Ammon's horn (tissue), 1 donor: ENCODE measurements at regions not wholly inside any gene's neighbourhood (a gene's known extent, or its start where the extent isn't known, plus 50 kb on each side); places are given as distances from the start of the nearest gene placed in this dataset.
"Not testable (repeated sequence)": the region's sequence is repeated elsewhere in the genome, so short reads cannot be mapped to it uniquely, and the experiment has no call there.

Experiments used
- DNase-seq: peaks from one replicate; pipeline ENCODE4 v3.0.0-alpha.2; 2016; ENCODE audit warnings: low spot score

DNA sequence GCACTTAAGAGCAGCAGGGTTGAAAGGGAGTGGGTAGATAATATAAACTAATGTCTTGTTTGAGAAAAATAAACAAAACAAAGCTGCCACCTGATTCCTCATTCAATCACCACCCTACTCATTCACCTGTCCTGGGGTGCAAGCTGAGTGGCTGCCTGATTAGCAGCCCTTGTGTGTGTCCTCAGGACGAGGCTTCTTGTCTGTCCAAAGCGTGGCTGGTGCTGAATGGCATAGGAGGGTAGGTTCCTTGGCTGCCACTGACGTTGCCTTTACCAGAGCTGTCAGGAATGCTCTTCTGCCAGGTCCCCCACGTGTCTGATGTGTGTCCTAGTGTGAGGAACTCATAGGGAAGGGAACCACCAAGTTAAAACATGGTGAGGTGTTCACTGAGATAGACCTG lies 146.6 kb upstream of the SLC24A2 start:
- no peak for DNase-seq

DNA sequence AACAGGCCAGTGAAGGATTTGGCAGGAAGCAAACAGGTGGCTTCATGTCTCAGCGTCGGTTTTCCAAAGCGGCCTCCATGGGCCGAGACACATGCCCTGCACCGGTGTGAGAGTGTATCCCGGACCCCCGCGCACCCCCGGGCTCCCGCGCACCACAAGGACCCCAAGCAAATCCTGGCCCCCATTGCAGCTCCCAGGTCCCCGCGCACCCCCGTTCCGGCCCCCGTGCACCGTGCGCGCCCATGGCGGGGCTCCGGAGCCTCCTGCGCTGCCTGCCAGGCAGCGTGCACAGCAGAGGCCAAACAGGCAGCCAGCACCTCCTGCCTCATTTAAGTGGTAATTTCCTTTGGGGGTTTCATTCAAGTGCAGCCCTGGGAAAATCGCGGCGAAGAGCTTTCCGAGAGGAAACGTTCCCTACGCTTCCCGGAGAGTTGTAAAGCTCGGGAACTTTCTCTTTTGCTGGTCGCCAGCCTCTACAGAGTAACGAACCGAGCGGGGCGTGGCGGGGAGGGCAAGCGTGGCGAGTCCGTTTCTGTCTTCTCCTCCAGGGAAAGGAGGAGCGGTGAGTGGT lies 145.5 kb upstream of the SLC24A2 start:
- no peak for DNase-seq

DNA sequence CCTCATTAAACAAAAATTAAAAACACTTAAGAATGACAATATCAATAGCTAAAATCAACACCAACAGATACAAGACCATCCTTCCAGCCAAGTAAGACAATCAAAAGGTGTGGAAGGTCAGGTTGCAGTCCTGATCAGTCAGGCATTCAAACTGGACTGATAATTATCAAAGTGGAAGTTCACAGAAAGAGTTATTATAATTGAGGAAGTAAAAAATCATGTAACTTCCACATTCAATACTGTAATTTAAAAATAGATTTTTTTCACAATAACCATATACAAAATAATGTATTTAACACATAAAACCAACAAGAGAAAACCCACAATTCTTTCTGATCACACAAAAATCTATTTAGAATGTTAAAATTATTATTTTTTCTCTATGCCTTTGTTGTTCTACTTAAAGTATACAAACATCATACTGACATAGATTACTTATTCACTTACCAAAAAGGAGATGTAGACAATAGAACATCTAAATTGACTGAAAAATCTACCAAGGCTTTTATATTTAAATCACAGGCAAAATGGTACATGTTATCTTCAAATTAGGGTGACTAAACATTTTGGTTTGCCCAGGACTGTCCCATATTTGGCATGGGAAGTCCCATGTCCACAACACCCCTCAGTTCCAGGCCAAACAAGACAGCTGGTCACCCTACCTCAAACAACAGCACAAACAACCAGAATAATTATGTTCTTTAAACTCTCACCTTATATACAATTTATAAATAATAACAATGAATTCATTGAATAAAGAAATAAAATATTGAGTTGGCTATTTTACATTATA lies 142.5 kb upstream of the SLC24A2 start:
- no peak for DNase-seq

DNA sequence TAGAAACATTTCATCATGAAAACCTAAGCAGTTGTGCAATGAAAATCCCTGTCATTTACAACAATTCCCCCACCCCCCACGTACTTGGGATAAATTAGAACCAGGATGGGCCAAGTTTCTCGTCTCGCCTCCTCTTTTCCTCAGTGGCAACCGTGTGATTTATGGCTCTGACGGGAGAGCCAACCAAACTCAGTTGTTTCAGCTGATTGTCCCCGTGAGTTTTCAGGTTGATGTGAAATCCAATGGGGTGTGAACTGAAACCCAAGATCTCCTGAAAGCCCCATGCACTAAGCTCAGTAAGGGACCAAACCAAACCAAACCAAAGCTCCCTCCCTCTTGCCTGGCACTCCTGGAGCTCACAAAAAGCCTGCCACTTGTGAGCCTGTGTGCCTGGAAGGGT lies 138.7 kb upstream of the SLC24A2 start:
- no peak for DNase-seq

DNA sequence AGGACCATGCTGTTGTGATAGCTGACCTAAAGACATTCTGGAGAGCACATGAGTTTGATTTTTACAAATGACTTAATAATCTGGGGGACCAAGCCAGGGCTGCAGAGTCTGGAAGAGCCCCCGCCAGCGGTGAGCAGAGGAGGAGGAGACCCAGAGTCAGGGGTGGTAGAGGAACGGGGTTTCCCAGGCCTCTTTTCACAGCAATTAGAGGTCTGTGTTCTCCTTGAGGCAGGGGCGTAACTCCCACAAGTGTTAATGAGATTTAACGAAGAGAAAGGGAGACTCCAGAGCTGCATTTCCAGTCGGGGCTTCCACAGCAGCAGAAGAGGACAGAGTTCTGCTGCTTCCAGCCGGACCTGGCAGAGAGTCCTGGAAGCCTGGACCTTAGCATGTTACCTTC lies 137.9 kb upstream of the SLC24A2 start:
- DNase-seq: no peak

DNA sequence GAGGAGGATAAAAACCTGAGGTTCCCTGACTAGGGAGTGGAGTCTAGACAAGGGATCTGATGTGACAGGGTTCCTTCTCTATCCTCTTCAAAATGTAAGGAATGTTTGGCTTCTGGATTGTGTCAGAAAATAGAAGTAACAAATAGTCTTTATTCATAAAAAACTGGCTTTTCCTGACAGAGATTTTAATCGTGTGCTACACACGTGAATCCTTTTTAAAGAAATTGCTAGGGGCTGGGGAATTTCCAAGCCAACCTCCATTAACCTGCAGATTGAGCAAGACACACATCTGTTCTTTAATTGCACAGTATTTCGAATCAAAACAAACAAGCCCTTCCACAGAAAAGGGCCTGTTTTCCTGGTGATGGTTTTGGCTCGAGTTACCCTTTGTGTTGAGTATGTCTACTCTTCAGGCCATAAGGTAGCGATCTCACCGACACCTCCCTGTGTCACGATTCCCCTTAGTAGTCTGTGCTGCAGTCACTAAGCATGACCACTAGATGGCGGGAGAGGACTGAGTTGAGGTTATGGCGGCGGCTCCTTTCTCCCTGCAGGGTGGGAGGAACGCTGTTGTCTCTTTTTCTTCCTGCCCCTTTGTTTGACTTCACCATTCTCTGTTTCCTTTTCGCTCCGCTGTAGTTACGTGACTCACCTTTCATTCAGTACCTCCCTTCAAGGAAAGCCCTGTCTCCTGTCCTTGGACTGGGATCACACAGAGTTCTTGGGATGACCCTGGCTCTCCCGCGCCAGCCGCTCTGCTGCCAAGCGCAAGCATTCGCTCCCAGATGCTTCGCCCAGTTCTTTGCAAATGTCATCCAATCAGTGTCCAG lies 137.1 kb upstream of the SLC24A2 start:
- peak; percentile 92 for DNase-seq

DNA sequence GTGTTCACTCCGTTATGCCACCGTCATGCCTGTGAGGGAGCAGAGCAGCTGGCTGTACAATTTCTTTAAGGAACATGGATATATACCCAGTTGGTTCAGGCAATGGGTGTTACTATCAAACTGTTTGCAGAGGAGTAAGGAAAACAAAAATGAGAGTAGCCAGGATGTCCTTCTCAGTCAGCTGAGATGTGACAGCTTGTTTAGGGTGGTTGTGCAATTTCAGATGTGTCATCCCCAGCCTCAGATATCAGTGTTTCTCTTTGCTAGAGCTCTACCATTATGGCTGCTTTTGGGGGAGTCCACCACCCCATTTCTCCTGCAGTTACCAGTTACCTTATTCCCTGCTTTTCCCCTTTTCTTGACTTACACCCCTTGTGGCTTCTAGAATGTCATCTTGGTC lies 135.2 kb upstream of the SLC24A2 start:
- peak; percentile 40 for DNase-seq

DNA sequence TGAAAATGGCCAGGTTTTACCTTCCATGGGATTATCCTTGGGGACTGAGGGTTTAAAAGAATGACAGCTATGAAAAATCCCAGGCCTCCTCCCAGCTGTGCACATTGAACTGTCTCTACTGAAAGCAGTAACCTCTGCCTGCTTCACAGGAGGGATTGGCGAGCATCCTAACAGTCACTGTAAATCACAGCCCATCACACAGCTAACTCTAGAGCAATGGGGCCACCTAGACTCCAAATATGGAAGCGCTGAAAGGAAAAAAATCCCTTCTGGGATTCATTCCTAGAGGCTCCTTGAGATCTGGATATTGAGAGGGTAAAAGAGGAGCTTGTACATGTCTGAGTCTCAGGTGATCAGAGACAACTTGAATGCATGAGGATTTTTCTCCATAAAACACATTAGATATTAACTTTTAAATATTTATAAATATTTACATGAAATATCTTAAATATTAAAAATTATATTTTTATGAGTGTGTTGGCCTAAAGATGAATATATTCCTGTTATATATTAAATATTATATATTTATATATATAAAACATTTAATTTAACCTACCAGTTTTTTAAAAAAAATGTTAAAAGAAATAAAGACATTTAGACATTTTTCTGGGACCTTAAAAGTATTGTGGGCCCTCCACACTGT lies 133.8 kb upstream of the SLC24A2 start:
- DNase-seq: peak; percentile 94

DNA sequence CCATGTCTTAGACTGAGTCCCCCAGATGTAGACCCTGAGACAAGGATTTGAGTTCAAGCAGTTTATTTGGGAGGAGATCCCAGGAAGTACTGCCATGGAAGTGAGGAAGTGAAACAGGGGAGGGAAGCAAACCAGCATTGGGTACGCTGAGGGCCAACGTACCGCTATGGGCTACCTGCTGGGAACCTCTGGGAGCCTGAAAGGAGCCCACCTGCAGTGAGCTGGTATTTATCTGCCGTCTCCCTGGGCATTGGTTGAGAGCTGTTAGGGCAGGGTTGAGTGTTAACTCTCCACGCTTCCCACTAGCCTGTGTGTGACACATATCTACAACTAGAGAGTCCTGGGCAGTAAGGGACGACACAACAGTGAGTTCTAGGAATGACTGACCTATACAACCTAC lies 131.6 kb upstream of the SLC24A2 start:
- no peak for DNase-seq

DNA sequence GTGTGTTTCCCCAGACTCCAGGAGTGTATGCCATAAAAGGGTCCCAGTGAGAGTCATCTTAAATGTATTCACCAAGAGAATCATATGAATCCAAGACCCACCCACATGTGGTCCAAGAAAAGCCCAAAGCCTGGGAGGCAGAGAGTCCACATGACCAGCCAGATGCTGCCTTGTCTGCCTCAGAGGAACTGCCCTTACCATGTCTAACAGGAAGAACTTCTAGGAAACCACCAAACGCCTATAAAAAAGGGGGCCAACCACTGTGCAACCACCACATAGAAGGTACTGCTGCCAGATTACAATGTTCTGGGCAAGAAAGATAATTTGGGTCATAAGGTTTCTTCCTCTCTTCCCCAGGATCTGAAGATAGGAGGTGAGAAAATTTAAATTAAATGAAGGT lies 129.8 kb upstream of the SLC24A2 start:
- DNase-seq: no peak

DNA sequence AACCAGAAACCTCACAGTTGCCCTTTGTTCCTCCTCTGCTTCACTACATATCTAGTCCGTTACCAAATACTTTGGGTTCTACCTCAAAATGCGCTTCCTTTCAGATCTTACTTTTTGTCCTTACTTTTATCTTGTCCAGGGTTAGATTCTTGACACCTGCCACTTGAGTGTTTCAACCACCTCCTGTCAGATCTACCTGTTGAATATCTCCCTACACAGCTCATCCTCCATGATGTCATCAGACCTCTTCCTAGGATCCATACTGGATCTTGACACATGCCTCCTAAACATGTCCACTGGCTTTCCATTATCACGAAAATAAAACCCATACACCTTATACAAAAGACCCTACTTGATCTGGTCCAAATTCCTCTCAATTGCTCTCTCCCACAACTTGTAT lies 125.2 kb upstream of the SLC24A2 start:
- no peak for DNase-seq

DNA sequence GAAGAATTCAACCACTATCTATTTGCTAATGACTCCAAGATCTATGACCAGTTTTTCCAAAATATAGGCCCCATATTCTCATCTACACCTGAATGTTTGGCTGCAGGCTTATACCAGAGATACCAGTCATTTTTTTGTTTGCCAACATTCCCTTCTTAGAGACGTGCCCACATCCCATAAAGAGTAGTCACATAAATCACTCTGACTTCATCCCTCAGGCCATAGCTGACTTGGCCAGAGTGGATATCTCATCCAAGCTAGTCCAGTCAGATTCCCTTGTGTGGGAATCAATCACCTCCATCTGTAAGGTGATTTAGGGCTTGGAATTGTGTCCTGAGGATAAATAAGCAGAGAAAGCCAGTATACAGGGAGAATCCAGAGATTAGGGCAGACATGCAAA lies 124.3 kb upstream of the SLC24A2 start:
- no peak for DNase-seq

DNA sequence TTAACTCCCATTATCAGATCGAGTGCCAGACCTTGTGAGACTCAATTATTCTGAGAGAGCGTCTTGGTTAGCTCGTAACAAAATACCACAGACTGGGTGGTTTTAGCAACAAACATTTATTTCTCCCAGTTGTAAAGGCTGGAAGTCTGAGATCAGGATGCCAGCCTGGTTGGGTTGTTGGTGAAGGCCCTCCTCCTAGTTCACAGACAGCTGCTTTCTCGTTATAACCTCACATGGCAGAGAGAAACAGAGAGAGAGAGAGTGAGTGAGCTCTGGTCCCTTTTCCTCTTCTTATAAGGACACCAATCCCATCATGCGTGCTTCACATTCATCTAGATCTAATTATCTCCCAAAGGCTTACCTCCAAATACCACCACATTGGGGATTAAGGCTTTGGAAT lies 114.2 kb upstream of the SLC24A2 start:
- DNase-seq: no peak

DNA sequence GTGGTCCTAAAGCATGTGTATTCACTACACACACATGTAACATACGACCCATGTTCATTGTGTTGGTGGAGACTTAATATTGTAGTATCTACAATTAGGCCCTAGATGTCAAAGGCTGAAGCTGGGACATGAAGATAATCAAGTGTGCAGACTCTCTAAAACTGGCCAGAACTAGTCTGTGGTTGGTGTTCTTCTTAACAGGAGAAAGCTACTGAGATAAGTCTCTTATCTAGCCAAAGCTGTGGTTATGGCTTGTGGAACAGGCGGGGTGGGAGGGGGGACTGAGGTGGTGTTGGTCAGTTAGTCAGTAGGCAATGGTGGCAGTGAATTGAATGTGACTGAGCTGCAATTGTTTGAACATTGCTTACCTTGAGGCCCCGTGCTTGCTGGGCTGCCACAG lies 112.7 kb upstream of the SLC24A2 start:
- no peak for DNase-seq

DNA sequence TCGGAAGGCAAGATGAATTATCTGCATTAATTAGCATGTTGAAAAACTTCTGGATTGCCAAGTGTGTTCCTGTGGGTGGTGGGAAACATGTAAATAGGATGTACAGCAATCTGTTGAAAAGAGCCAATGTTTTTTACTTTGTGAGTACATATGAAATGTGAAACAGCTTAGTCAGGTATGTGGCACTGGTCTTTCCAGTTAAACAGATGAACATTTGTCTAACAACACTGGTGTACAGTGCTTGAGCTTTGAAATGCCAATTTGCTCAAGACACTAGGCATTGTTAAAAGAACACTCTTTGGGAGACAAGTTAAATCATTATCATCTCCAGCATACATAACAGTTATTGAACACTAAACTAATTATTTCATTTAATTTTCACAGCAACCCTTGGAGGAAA lies 107.3 kb upstream of the SLC24A2 start:
- no peak for DNase-seq

DNA sequence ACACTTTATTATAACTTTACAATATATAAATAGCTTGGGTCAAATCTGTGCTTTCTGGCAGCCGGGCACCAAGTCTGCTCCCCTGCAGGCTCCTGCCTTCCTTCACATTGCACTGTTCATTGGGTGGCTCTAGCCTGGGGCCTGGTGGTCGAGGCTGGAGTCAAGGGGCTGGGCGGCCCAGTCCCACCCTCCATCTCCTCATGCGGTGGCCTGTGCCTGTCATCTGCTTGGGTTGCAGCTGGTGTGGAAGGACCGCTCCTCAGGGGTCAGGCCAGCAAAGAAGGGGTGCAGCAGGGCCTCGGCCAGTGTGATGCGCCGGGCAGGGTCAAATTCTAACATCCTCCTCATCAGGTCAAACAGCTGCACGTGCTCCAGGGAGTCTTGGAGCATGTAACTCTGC lies 106.7 kb upstream of the SLC24A2 start:
- not testable (repeated sequence) for DNase-seq

DNA sequence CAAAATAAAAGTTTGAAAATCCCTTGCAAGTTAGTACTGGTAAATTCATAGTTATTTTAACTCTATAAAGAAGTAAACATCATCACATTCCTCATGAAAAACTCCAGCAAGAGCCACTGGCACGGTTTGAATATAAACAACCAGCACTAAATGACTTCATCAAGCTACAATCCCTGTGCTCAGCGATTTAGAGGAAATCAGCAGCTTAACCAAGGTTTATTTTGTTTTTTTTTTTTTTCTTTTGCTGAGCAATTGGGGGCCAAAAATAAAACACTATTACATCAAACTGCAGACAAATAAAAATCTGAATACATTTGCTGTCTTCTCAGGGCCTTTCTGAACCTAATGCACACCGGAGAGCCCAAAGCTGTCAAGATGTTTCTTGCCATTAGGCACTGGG lies 106.2 kb upstream of the SLC24A2 start:
- DNase-seq: peak; percentile 26

DNA sequence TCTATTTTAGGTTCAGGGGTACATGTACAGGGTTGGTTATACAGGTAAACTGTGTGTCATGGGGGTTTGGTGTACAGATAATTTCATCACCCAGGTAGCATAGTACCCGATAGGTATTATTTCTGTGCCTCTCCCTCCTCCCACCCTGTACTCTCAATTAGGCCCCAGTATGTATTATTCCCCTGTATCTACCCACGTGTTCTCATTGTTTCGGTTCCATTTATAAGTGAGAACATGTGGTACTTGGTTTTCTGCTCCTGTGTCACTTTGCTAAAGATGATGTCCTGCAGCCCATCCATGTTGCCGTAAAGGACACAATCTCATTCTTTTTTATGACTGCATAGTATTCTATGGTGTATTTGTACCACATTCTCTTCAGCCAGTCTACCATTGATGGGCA lies 96.8 kb upstream of the SLC24A2 start:
- DNase-seq: no peak

DNA sequence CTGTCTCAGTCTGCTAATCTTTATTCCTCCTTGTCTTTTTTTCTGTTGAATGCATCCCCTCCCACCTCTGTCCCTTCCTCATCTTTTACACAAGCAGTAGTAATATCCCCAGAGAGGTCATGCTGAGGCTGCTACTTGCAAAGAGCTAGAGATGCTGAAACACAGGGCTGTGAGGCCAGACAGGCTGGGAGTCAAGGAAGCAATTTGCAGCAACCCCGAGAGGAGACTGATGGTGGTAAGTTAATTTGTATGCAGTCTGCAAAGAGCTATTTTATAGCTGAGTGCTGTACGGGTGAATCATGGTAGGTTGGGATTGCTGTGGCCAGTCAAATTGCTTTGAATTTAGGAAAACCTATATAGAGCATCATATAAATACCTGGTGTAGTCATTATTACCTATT lies 90.2 kb upstream of the SLC24A2 start:
- DNase-seq: no peak

DNA sequence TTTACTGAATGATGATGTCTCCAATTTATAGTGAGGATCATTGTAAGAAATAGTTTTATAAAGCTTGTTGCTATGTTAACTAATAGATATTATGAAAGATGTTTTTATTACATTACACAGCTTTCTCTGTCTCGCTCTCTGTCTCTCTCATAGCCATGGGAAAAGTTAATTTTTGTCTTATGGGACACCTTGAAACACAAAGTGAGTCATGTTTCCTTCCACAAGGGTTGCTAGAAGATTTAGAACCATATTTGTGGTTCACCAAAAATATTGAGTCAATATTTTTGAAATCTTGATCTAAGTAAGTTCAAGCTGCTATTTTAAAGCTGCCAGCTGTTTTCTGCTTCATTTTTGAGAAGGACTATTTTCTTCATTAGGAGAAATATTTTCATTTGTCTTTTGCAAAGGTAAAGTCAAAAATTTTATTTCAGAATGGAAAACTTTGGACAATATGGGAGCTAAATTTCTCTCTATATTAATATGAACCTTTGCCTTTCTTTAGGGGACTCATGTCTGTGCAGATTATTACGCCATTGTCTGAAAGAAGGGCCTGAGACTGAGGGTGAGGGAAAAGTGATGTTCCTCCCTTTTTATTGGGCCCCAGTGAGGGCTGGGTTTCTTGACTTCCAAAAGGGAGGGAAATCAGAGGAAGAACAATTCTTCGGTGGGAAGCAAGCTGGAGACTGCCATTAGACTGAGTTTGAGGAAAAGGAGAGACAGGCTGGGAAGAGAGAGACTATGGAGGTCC lies 87.9 kb upstream of the SLC24A2 start:
- no peak for DNase-seq

DNA sequence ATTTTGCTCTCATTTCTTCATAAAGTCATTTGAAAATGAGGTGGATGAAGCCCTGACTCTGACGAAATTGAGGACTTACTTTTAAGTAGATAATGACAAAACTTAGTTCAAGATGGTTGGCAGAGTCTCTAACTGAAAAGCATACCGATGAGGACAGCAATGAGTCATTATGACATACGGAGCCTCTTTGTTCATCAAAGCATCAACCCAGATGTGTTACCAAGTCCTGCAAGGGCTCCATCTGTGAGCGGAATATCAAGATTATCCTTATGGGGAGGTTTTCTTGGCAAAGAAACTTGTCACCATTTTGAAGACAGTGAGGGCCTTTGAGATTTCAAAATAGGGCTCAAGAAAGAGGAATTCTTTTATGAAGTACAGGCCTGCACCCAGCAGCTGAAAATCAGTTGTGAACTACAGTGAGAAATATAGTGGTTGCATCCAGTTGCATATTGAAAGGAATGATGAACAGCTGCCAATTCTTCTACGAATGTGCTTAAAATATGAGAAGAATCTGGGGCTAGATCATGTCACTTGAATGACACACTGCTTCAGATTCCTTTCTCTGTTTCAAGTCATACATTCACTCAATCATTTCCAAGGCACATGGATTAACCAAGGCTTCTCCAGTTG lies 86.6 kb upstream of the SLC24A2 start:
- DNase-seq: no peak
